ENCODE measurements at regions not wholly inside any gene's neighbourhood (a gene's known extent, or its start where the extent isn't known, plus 50 kb on each side); places are given as distances from the start of the nearest gene placed in this dataset.

- TF ChIP-seq CTCF (IDR thresholded peaks at IDR 0.05) = no peak
Observed at GRCh38 chr20:7492257-7492656, 448.0 kb downstream of the HAO1 start.

- TF ChIP-seq CTCF (IDR thresholded peaks at IDR 0.05) = no peak
Observed at GRCh38 chr20:7493311-7493710, 446.9 kb downstream of the HAO1 start.

- TF ChIP-seq CTCF (IDR thresholded peaks at IDR 0.05) = no peak
Observed at GRCh38 chr20:7496394-7496991, 443.8 kb downstream of the HAO1 start.

GRCh38 chr20:7497985-7498384 is 442.3 kb downstream of the HAO1 start:
- no peak for TF ChIP-seq CTCF (IDR thresholded peaks at IDR 0.05)

GRCh38 chr20:7499201-7499600 is 441.1 kb downstream of the HAO1 start:
- no peak for TF ChIP-seq CTCF (IDR thresholded peaks at IDR 0.05)

GRCh38 chr20:7500231-7500663 is 440.0 kb downstream of the HAO1 start:
- no peak for TF ChIP-seq CTCF (IDR thresholded peaks at IDR 0.05)

GRCh38 chr20:7503501-7503900 is 436.8 kb downstream of the HAO1 start:
- no peak for TF ChIP-seq CTCF (IDR thresholded peaks at IDR 0.05)
